OCI-LY7 (cell line): ENCODE measurements at regions not wholly inside any gene's neighbourhood (a gene's known extent, or its start where the extent isn't known, plus 50 kb on each side); places are given as distances from the start of the nearest gene placed in this dataset.

ENCODE experiments used
- BruUV-seq: library from RNA; stranded (reverse); fragments of 400-500 nt; replicated peaks from 2 replicates; lab custom pipeline; 2021; lab: Mats Ljungman, UMichigan
- CTCF ChIA-PET: fragments of 300-600 bp; sonication (Branson Sonifier 250); formaldehyde crosslinking; loops from one replicate; lab custom pipeline; 2022; ENCODE audit warnings: antibody characterized with exemption; ENCODE audit not compliant: unreplicated experiment; lab: Charles Lee
- POLR2A ChIA-PET: fragments of 300-600 bp; sonication (Branson Sonifier 250); formaldehyde crosslinking; loops from one replicate; lab custom pipeline; 2022; ENCODE audit warnings: antibody characterized with exemption; lab: Charles Lee
- DNase-seq: peaks from one replicate; pipeline ENCODE4 v3.0.0-alpha.2; 2015; ENCODE audit warnings: low spot score
- H2AFZ ChIP-seq: fragments of 200-600 bp; sonication (generic), shearing (Covaris generic); 2 replicates; pipeline ENCODE4 v1.6.1; 2014; ENCODE audit warnings: mild to moderate bottlenecking, antibody characterized with exemption, low read length, moderate library complexity
- H3K27ac ChIP-seq: fragments of 200-600 bp; sonication (generic); 2 replicates; pipeline ENCODE4 v1.5.1; 2014; ENCODE audit warnings: mixed run types, low read depth, mild to moderate bottlenecking, moderate library complexity, low read length, inconsistent platforms; ENCODE audit not compliant: poor library complexity, severe bottlenecking
- H3K36me3 ChIP-seq: fragments of 200-600 bp; sonication (generic); 2 replicates; pipeline ENCODE4 v1.6.1; 2014; ENCODE audit warnings: mild to moderate bottlenecking, antibody characterized with exemption, low read length, moderate library complexity, mixed read lengths; ENCODE audit not compliant: insufficient read depth
- H3K4me1 ChIP-seq: fragments of 200-600 bp; sonication (generic); 2 replicates; pipeline ENCODE4 v1.5.1; 2014; ENCODE audit warnings: mild to moderate bottlenecking, low read length; ENCODE audit not compliant: insufficient read depth, poor library complexity, severe bottlenecking
- H3K4me2 ChIP-seq: fragments of 200-600 bp; sonication (generic); 2 replicates; pipeline ENCODE4 v1.6.1; 2014; ENCODE audit warnings: mild to moderate bottlenecking, low read length
- H3K4me3 ChIP-seq: fragments of 200-600 bp; sonication (generic); 2 replicates; pipeline ENCODE4 v1.5.1; 2014; ENCODE audit warnings: mild to moderate bottlenecking, low read depth, low read length; ENCODE audit not compliant: poor library complexity, severe bottlenecking
- H3K79me2 ChIP-seq: fragments of 200-600 bp; sonication (generic); 2 replicates; pipeline ENCODE4 v1.6.1; 2016; ENCODE audit warnings: low read depth, mild to moderate bottlenecking, low read length, moderate library complexity, mixed read lengths; ENCODE audit not compliant: insufficient read depth
- H3K9me2 ChIP-seq: fragments of 200-600 bp; sonication (generic); 2 replicates; pipeline ENCODE4 v1.6.1; 2016; ENCODE audit warnings: mild to moderate bottlenecking, low read length, mixed read lengths; ENCODE audit not compliant: insufficient read depth
- H3K9me3 ChIP-seq: fragments of 200-600 bp; sonication (generic); 2 replicates; pipeline ENCODE4 v1.6.1; 2014; ENCODE audit warnings: mild to moderate bottlenecking, mixed run types, low read length, mixed read lengths
- H4K20me1 ChIP-seq: fragments of 200-600 bp; sonication (generic); 2 replicates; pipeline ENCODE4 v1.6.1; 2014; ENCODE audit warnings: mild to moderate bottlenecking, antibody characterized with exemption, low read length, moderate library complexity, mixed read lengths; ENCODE audit not compliant: insufficient read depth
- EZH2phosphoT487 ChIP-seq: fragments of 200-600 bp; sonication (generic); IDR thresholded peaks from 2 replicates; pipeline ENCODE4 v1.6.1; 2018; ENCODE audit warnings: low read depth, borderline replicate concordance, mild to moderate bottlenecking, mixed run types, antibody characterized with exemption, low read length, moderate library complexity, mixed read lengths
- intact Hi-C: fragments of 100-400 bp; cut with micrococcal nuclease; formaldehyde crosslinking; loops from one replicate; pipeline ENCODE4 v1.10.0; 2022; ENCODE audit not compliant: unreplicated experiment
- TF ChIP-seq, protein P1 (sequence below): fragments of 200-600 bp; sonication (generic); conservative IDR thresholded peaks from 2 replicates; pipeline ENCODE4 v1.5.1; 2014; ENCODE audit warnings: mild to moderate bottlenecking, antibody characterized with exemption, low read length, moderate library complexity, mixed read lengths

DNA sequence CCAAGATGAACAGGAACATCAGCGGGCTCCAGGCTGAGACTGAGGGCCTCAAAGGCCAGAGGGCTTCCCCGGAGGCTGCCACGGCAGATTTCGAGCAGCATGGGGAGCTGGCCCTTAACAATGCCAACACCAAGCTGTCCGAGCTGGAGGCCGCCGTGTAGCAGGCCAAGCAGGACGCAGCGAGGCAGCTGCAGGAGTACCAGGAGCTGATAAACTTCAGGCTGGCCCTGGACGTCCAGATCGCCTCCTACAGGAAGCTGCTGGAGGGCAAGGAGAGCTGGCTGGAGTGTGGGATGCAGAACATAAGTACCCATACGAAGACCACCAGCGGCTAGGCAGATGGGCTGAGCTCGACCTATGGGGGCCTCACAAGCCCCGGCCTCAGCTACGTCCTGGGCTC, 823.4 kb upstream of the NEGR1 start:
- no peak overlapping the region for H3K27ac ChIP-seq
- H3K4me1 ChIP-seq, result no peaks in the 10 kb centered on the region
- no TSS peak for BruUV-seq
- no peaks in the 10 kb centered on the region for H4K20me1 ChIP-seq
- no peaks in the 10 kb centered on the region for H3K36me3 ChIP-seq
- no peak overlapping the region for H2AFZ ChIP-seq
- no peaks in the 10 kb centered on the region for H3K9me3 ChIP-seq
- CTCF ChIA-PET, result interaction anchor here (0.6 kb wide), 1 partner anchor 408 kb away, joined by 3 read pairs; no protein-coding TSS in a partner anchor
- no peak for DNase-seq
- H3K79me2 ChIP-seq, result no peaks in the 10 kb centered on the region
- POLR2A ChIA-PET, result interaction anchor here (0.7 kb wide), 1 partner anchor 10 kb away, joined by 3 read pairs; no protein-coding TSS in a partner anchor
- no peaks in the 10 kb centered on the region for H3K9me2 ChIP-seq
- no peak overlapping the region for H3K4me3 ChIP-seq
- no peak for TF ChIP-seq EZH2phosphoT487
- TF ChIP-seq, protein P1, sequence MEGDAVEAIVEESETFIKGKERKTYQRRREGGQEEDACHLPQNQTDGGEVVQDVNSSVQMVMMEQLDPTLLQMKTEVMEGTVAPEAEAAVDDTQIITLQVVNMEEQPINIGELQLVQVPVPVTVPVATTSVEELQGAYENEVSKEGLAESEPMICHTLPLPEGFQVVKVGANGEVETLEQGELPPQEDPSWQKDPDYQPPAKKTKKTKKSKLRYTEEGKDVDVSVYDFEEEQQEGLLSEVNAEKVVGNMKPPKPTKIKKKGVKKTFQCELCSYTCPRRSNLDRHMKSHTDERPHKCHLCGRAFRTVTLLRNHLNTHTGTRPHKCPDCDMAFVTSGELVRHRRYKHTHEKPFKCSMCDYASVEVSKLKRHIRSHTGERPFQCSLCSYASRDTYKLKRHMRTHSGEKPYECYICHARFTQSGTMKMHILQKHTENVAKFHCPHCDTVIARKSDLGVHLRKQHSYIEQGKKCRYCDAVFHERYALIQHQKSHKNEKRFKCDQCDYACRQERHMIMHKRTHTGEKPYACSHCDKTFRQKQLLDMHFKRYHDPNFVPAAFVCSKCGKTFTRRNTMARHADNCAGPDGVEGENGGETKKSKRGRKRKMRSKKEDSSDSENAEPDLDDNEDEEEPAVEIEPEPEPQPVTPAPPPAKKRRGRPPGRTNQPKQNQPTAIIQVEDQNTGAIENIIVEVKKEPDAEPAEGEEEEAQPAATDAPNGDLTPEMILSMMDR, result no peak
- intact Hi-C loops, result no loop called here
- no peak overlapping the region for H3K4me2 ChIP-seq

DNA sequence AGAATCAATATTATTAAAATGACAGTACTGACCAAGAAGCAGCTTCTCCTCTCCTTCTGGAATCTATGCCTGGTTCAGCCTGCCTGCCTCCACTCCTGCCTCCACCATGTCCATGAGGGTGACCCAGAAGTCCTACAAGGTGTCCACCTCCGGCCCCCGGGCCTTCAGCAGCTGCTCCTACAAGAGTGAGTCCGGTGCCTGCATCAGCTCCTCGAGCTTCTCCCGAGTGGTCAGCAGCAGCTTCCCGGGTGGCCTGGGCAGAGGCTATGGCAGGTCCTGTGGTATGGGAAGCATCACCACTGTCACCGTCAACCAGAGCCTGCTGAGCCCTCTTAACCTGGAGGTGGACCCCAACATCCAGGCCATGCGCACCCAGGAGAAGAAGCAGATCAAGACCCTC, 822.4 kb upstream of the NEGR1 start:
- H2AFZ ChIP-seq, result no peak overlapping the region
- no TSS peak for BruUV-seq
- no peaks in the 10 kb centered on the region for H3K4me1 ChIP-seq
- H3K27ac ChIP-seq, result no peak overlapping the region
- no peaks in the 10 kb centered on the region for H3K36me3 ChIP-seq
- ChIA-PET POLR2A (no interaction called here), CTCF (no interaction called here)
- no peak for DNase-seq
- H3K4me2 ChIP-seq, result no peak overlapping the region
- TF ChIP-seq EZH2phosphoT487, result no peak
- TF ChIP-seq, protein P1, result no peak
- no peaks in the 10 kb centered on the region for H3K9me3 ChIP-seq
- no peaks in the 10 kb centered on the region for H3K79me2 ChIP-seq
- no peaks in the 10 kb centered on the region for H4K20me1 ChIP-seq
- no peaks in the 10 kb centered on the region for H3K9me2 ChIP-seq
- intact Hi-C loops, result no loop called here
- no peak overlapping the region for H3K4me3 ChIP-seq

DNA sequence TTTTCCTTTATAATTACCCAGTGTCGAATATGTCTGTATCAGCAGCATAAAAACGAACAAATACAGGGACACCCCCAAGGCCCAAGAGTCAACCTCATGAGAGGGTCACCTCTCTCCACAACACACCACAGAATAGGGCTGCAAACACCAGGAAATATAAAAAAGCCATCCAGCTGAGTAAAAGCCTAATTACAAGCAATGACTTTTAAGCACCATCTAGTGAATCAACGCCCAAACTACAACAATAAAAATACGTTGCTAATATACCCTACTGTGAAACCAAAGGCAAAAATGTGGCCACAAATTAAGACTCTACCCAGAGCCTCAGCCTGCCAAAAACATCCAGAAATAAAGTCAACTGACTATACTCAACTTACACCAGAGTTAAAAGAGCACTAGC, 817.9 kb upstream of the NEGR1 start:
- TF ChIP-seq, protein P1, result no peak
- TF ChIP-seq EZH2phosphoT487, result no peak
- Histone ChIP-seq H3K9me3 (no peaks in the 10 kb centered on the region), H3K79me2 (no peaks in the 10 kb centered on the region), H3K4me3 (no peak overlapping the region), H3K4me2 (no peak overlapping the region), H3K27ac (no peak overlapping the region), H3K9me2 (no peaks in the 10 kb centered on the region), H3K4me1 (no peaks in the 10 kb centered on the region), H2AFZ (no peak overlapping the region), H4K20me1 (no peaks in the 10 kb centered on the region), H3K36me3 (no peaks in the 10 kb centered on the region)
- BruUV-seq, result no TSS peak
- ChIA-PET POLR2A (interaction anchor here (0.6 to 0.7 kb wide), 2 partner anchors 24 to 82 kb away, joined by 3 read pairs; no protein-coding TSS in a partner anchor), CTCF (no interaction called here)
- intact Hi-C loops, result no loop called here
- DNase-seq, result no peak
